H1 (cell line): ENCODE measurements at regions not wholly inside any gene's neighbourhood (a gene's known extent, or its start where the extent isn't known, plus 50 kb on each side); places are given as distances from the start of the nearest gene placed in this dataset.

Experiments used
- CTCF ChIA-PET: fragments of 300-600 bp; sonication (Branson Sonifier 250); formaldehyde crosslinking; loops from one replicate; lab custom pipeline; 2021; ENCODE audit not compliant: partially characterized antibody; lab: Charles Lee
- POLR2A ChIA-PET: fragments of 300-600 bp; sonication (Branson Sonifier 250); formaldehyde crosslinking; loops from one replicate; lab custom pipeline; 2021; ENCODE audit warnings: inconsistent platforms; ENCODE audit not compliant: partially characterized antibody; lab: Charles Lee
- DNase-seq, 2 experiments: peaks; one replicate each; pipeline versions ENCODE4 v3.0.0 to v3.0.0-alpha.2; 2010 to 2022; ENCODE audit warnings: low spot score in 2 of 2, low read depth in 1 of 2, mixed read lengths in 1 of 2
- FAIRE-seq: peaks from 2 replicates; lab custom pipeline; 2011; peaks lifted over from hg19 to GRCh38; lab: Jason Lieb, UNC
- H2AFZ ChIP-seq: 2 replicates; pipeline ENCODE4 v1.8.1; 2012; ENCODE audit warnings: low read length, inconsistent platforms
- H2AK5ac ChIP-seq: 2 replicates; pipeline ENCODE4 v1.6.1; 2013; ENCODE audit warnings: low read depth, low read length
- H2BK120ac ChIP-seq: replicated peaks from 2 replicates; pipeline ENCODE3; 2013; ENCODE audit warnings: low read depth, low read length, inconsistent platforms
- H2BK12ac ChIP-seq: 2 replicates; pipeline ENCODE4 v1.6.1; 2013; ENCODE audit warnings: low read depth, low read length
- H2BK15ac ChIP-seq: 2 replicates; pipeline ENCODE4 v1.6.1; 2013; ENCODE audit warnings: low read length
- H2BK20ac ChIP-seq: 2 replicates; pipeline ENCODE4 v1.6.1; 2013; ENCODE audit warnings: low read length
- H2BK5ac ChIP-seq: 2 replicates; pipeline ENCODE4 v1.6.1; 2013; ENCODE audit warnings: low read depth, low read length
- H3K14ac ChIP-seq: 2 replicates; pipeline ENCODE4 v1.6.1; 2013; ENCODE audit warnings: inconsistent platforms; ENCODE audit not compliant: insufficient read length
- H3K18ac ChIP-seq: 2 replicates; pipeline ENCODE4 v1.6.1; 2013; ENCODE audit warnings: low read length; ENCODE audit errors: extremely low read depth
- H3K23ac ChIP-seq: 2 replicates; pipeline ENCODE4 v1.6.1; 2013; ENCODE audit warnings: inconsistent platforms; ENCODE audit not compliant: insufficient read length
- H3K23me2 ChIP-seq: 2 replicates; pipeline ENCODE4 v1.6.1; 2013; ENCODE audit warnings: low read depth, low read length
- H3K27ac ChIP-seq: 2 replicates; pipeline ENCODE4 v1.6.1; 2011; ENCODE audit warnings: low read depth, low read length, inconsistent platforms
- H3K27me3 ChIP-seq, 4 experiments: replicated peaks in 1 of 4; 1 replicate in 1 of 4; 2 replicates in 3 of 4; pipeline versions ENCODE4 v1.6.1 to v1.8.1; 2011 to 2013; ENCODE audit warnings: low read length in 3 of 4, mild to moderate bottlenecking in 3 of 4, inconsistent platforms in 2 of 4, mixed read lengths in 2 of 4, moderate library complexity in 1 of 4; ENCODE audit not compliant: control insufficient read depth in 3 of 4, insufficient read depth in 3 of 4; ENCODE audit errors: extremely low read depth in 1 of 4
- H3K36me3 ChIP-seq, 4 experiments: 2 replicates each; pipeline versions ENCODE4 v1.6.1 to v1.8.1; 2011 to 2013; ENCODE audit warnings: mild to moderate bottlenecking in 4 of 4, low read length in 3 of 4, moderate library complexity in 2 of 4, control low read depth in 1 of 4, inconsistent platforms in 1 of 4; ENCODE audit not compliant: insufficient read depth in 4 of 4, control insufficient read depth in 2 of 4
- H3K4ac ChIP-seq: replicated peaks from 2 replicates; pipeline ENCODE3; 2013; ENCODE audit warnings: low read length, low read depth, mixed read lengths, inconsistent platforms; ENCODE audit not compliant: insufficient read length
- H3K4me1 ChIP-seq, 4 experiments: replicated peaks in 1 of 4; 1 replicate in 1 of 4; 2 replicates in 3 of 4; pipeline versions ENCODE4 v1.6.1 to v1.8.1; 2011 to 2013; ENCODE audit warnings: low read length in 3 of 4, inconsistent platforms in 2 of 4, mixed read lengths in 1 of 4; ENCODE audit not compliant: insufficient read depth in 4 of 4, control insufficient read depth in 3 of 4
- H3K4me2 ChIP-seq, 2 experiments: 2 replicates each; pipeline versions ENCODE4 v1.6.1 to v1.8.1; 2011 to 2013; ENCODE audit warnings: low read depth in 2 of 2, low read length in 2 of 2, control low read depth in 1 of 2, inconsistent platforms in 1 of 2, mild to moderate bottlenecking in 1 of 2; ENCODE audit not compliant: insufficient read depth in 1 of 2
- H3K4me3 ChIP-seq, 4 experiments: fragments of 200-600, 300-600 bp in 1 of 4; sonication (generic), shearing (Covaris generic), sonication (Bioruptor Twin) in 1 of 4; 2 replicates each; pipeline versions ENCODE4 v1.5.1 to v1.8.1; 2011 to 2016; ENCODE audit warnings: low read length in 4 of 4, low read depth in 3 of 4, control low read depth in 2 of 4, inconsistent platforms in 2 of 4, mild to moderate bottlenecking in 2 of 4, mixed read lengths in 1 of 4, moderate library complexity in 1 of 4; ENCODE audit not compliant: insufficient read depth in 2 of 4; ENCODE audit errors: extremely low read depth in 1 of 4
- H3K56ac ChIP-seq: replicated peaks from 2 replicates; pipeline ENCODE3; 2013; ENCODE audit warnings: low read depth, mild to moderate bottlenecking, mixed read lengths, low read length, inconsistent platforms; ENCODE audit not compliant: insufficient read length
- H3K79me1 ChIP-seq: 2 replicates; pipeline ENCODE4 v1.6.1; 2013; ENCODE audit warnings: low read depth, low read length, control low read depth
- H3K79me2 ChIP-seq, 2 experiments: 2 replicates each; pipeline versions ENCODE4 v1.6.1 to v1.8.1; 2012 to 2013; ENCODE audit warnings: low read length in 2 of 2, mild to moderate bottlenecking in 2 of 2, inconsistent platforms in 1 of 2; ENCODE audit not compliant: insufficient read depth in 2 of 2, control insufficient read depth in 1 of 2
- H3K9ac ChIP-seq, 4 experiments: replicated peaks in 1 of 4; 1 replicate in 1 of 4; 2 replicates in 3 of 4; pipeline versions ENCODE4 v1.6.1 to v1.8.1; 2011 to 2013; ENCODE audit warnings: low read depth in 3 of 4, low read length in 3 of 4, control low read depth in 2 of 4, mild to moderate bottlenecking in 2 of 4, moderate library complexity in 2 of 4, inconsistent platforms in 1 of 4; ENCODE audit errors: extremely low read depth in 1 of 4
- H3K9me3 ChIP-seq, 2 experiments: 2 replicates each; pipeline versions ENCODE4 v1.6.1 to v1.8.1; 2012 to 2013; ENCODE audit warnings: mild to moderate bottlenecking in 2 of 2, moderate library complexity in 2 of 2, control low read depth in 1 of 2, inconsistent platforms in 1 of 2, low read depth in 1 of 2, low read length in 1 of 2, mixed read lengths in 1 of 2; ENCODE audit not compliant: insufficient read depth in 2 of 2
- H4K20me1 ChIP-seq, 2 experiments: replicated peaks in 1 of 2; 2 replicates each; pipeline versions ENCODE3 to v1.8.1; 2011 to 2013; ENCODE audit warnings: inconsistent platforms in 2 of 2, low read length in 2 of 2, mild to moderate bottlenecking in 1 of 2; ENCODE audit not compliant: insufficient read depth in 2 of 2, control insufficient read depth in 1 of 2
- H4K5ac ChIP-seq: 2 replicates; pipeline ENCODE4 v1.6.1; 2013; ENCODE audit warnings: low read length, low read depth, mixed read lengths, inconsistent platforms; ENCODE audit not compliant: insufficient read length
- H4K8ac ChIP-seq: 2 replicates; pipeline ENCODE4 v1.8.0; 2013; ENCODE audit warnings: mild to moderate bottlenecking, moderate library complexity, low read length, inconsistent platforms; ENCODE audit not compliant: insufficient read depth; ENCODE audit errors: extremely low read depth
- H4K91ac ChIP-seq: replicated peaks from 2 replicates; pipeline ENCODE3; 2013; ENCODE audit warnings: low read length, mixed read lengths, inconsistent platforms; ENCODE audit not compliant: insufficient read length
- BACH1 ChIP-seq: IDR thresholded peaks from 2 replicates; pipeline ENCODE4 v1.6.1; 2012; ENCODE audit warnings: low read length, improper control_type of control experiment
- BCL11A ChIP-seq, 2 experiments: IDR thresholded peaks; one replicate each; pipeline ENCODE4 v1.6.1; 2011; ENCODE audit warnings: low read depth in 2 of 2, low read length in 2 of 2, mild to moderate bottlenecking in 2 of 2
- FOSL1 ChIP-seq: IDR thresholded peaks from 2 replicates; pipeline ENCODE4 v1.6.1; 2011; ENCODE audit warnings: mild to moderate bottlenecking, low read depth, low read length, moderate library complexity; ENCODE audit not compliant: insufficient read depth
- HDAC6 ChIP-seq: IDR thresholded peaks from one replicate; pipeline ENCODE4 v1.7.1; 2012; ENCODE audit warnings: low read depth, mild to moderate bottlenecking, inconsistent platforms, low read length, moderate library complexity
- MAFK ChIP-seq: IDR thresholded peaks from 2 replicates; pipeline ENCODE4 v1.6.1; 2012; ENCODE audit warnings: low read depth, mild to moderate bottlenecking, improper control_type of control experiment, low read length
- PHF8 ChIP-seq: fragments of 200-600 bp; sonication (generic); conservative IDR thresholded peaks from 2 replicates; pipeline ENCODE4 v1.7.1; 2012; ENCODE audit warnings: low read depth, mild to moderate bottlenecking, inconsistent platforms, low read length, moderate library complexity
- POLR2AphosphoS5 ChIP-seq: IDR thresholded peaks from 2 replicates; pipeline ENCODE4 v1.6.1; 2011; ENCODE audit warnings: low read depth, low read length
- POU5F1 ChIP-seq: IDR thresholded peaks from 2 replicates; pipeline ENCODE4 v1.6.1; 2011; ENCODE audit warnings: low read depth, mild to moderate bottlenecking, low read length, moderate library complexity
- RNF2 ChIP-seq: fragments of 200-900, 300-1000 bp; sonication (generic); IDR thresholded peaks from 2 replicates; pipeline ENCODE4 v1.7.1; 2016; ENCODE audit warnings: borderline replicate concordance, low read depth, mild to moderate bottlenecking, antibody characterized with exemption, low read length; ENCODE audit not compliant: poor library complexity, severe bottlenecking; ENCODE audit errors: missing control alignments
- RXRA ChIP-seq: IDR thresholded peaks from 2 replicates; pipeline ENCODE4 v1.6.1; 2011; ENCODE audit warnings: low read depth, mild to moderate bottlenecking, low read length, moderate library complexity; ENCODE audit not compliant: insufficient read depth
- SP2 ChIP-seq: IDR thresholded peaks from 2 replicates; pipeline ENCODE4 v1.6.1; 2012; ENCODE audit warnings: mild to moderate bottlenecking, low read length, inconsistent platforms
- SP4 ChIP-seq: IDR thresholded peaks from 2 replicates; pipeline ENCODE4 v1.6.1; 2012; ENCODE audit warnings: low read length, inconsistent platforms
- TAF7 ChIP-seq: optimal IDR thresholded peaks from 2 replicates; pipeline ENCODE3; 2011; ENCODE audit warnings: low read depth, mild to moderate bottlenecking, inconsistent platforms, low read length, moderate library complexity, borderline replicate concordance
- YY1 ChIP-seq: IDR thresholded peaks from 2 replicates; pipeline ENCODE4 v1.6.1; 2011; ENCODE audit warnings: low read depth, mild to moderate bottlenecking, low read length
- WGBS, 2 experiments: shearing (Covaris generic) in 1 of 2; methylation state at CpG; one replicate each; pipeline versions ENCODE4 v1.1.6 to v1.1.7; 2013 to 2015; ENCODE audit warnings: low lambda C conversion rate in 2 of 2, mixed read lengths in 2 of 2, inconsistent platforms in 1 of 2, low coverage in 1 of 2, missing lambda C conversion rate in 1 of 2; ENCODE audit not compliant: insufficient replicate concordance in 2 of 2, insufficient coverage in 1 of 2, insufficient read length in 1 of 2; ENCODE audit errors: extremely low coverage in 1 of 2, missing lambda C conversion rate in 1 of 2; 5-methylcytosine and 5-hydroxymethylcytosine counted together
- TF ChIP-seq, protein P1 (sequence below): IDR thresholded peaks from 2 replicates; pipeline ENCODE4 v1.6.1; 2012; ENCODE audit warnings: inconsistent platforms

DNA sequence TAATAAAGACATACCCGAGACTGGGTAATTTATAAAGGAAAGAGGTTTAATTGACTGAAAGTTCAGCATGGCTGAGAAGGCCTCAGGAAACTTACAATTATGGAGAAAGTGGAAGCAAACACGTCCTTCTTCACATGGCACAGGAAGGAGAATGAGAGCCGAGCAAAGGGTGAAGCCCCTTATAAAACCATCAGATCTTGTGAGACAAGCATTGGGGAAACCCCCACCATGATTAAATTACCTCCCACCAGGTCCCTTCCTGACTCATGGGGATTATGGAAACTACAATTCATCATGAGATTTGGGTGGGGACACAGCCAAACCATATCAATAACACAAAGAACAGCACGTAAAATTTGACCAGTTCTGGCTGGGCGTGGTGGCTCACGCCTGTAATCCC, 85.6 kb upstream of the ATF7IP start:
- H2BK15ac ChIP-seq, result no peak overlapping the region
- H3K9me3 ChIP-seq, result peaks cover 0 to 3% of the 10 kb centered on the region in 2 experiments; a peak in 1 of 4 replicates
- H2BK20ac ChIP-seq, result no peak overlapping the region
- no peak overlapping the region for H2AK5ac ChIP-seq
- H2BK12ac ChIP-seq, result no peak overlapping the region
- H3K4me2 ChIP-seq, result no peak overlapping the region
- DNase-seq (no peak), FAIRE-seq (no peak)
- no peaks in the 10 kb centered on the region for H4K20me1 ChIP-seq
- H3K18ac ChIP-seq, result no peak overlapping the region
- H3K9ac ChIP-seq, result no peak overlapping the region
- no peaks in the 10 kb centered on the region for H3K79me2 ChIP-seq
- CTCF ChIA-PET, result interaction anchor here (0.7 to 1.6 kb wide), 2 partner anchors 16 to 174 kb away, joined by 3 to 4 read pairs; no protein-coding TSS in a partner anchor
- H4K8ac ChIP-seq, result no peak overlapping the region
- no peak overlapping the region for H2BK120ac ChIP-seq
- no peak overlapping the region for H4K91ac ChIP-seq
- no peaks in the 10 kb centered on the region for H3K36me3 ChIP-seq
- no peak overlapping the region for H3K14ac ChIP-seq
- no peak overlapping the region for H3K27ac ChIP-seq
- no peak overlapping the region for H3K4ac ChIP-seq
- POLR2A ChIA-PET, result interaction anchor here (1.3 to 2.8 kb wide), 2 partner anchors 21 to 86 kb away, joined by 3 to 17 read pairs; partner anchors contain the start of gene ATF7IP
- H3K27me3 ChIP-seq, result peaks cover 22 to 47% (median 40%) of the 10 kb centered on the region in 4 experiments
- H3K23me2 ChIP-seq, result no peaks in the 10 kb centered on the region
- no peaks in the 10 kb centered on the region for H3K79me1 ChIP-seq
- no peak overlapping the region for H3K23ac ChIP-seq
- H3K56ac ChIP-seq, result no peak overlapping the region
- no peak overlapping the region for H3K4me3 ChIP-seq
- no peak overlapping the region for H2BK5ac ChIP-seq
- H3K4me1 ChIP-seq, result peaks cover 3 to 12% (median 7%) of the 10 kb centered on the region in 4 experiments; a peak in 4 of 7 replicates
- no peak overlapping the region for H2AFZ ChIP-seq
- WGBS, 2 experiments, result 94% methylated on average over 6 of the region's 6 CpGs; no CpG with 5 or more reads in 1 of the 2 experiments
- H4K5ac ChIP-seq, result no peak overlapping the region
- TF ChIP-seq RXRA, result no peak
- TF ChIP-seq BACH1, result no peak
- no peak for TF ChIP-seq MAFK
- TF ChIP-seq HDAC6, result no peak
- TF ChIP-seq POLR2AphosphoS5, result no peak
- no peak for TF ChIP-seq SP4
- no peak for TF ChIP-seq POU5F1
- TF ChIP-seq YY1, result no peak
- TF ChIP-seq TAF7, result no peak
- no peak for TF ChIP-seq BCL11A (IDR thresholded peaks at IDR 0.05; ENCODE audit: low read depth in 2 of 2, low read length in 2 of 2)
- TF ChIP-seq FOSL1, result no peak
- TF ChIP-seq PHF8, result no peak
- no peak for TF ChIP-seq SP2
- TF ChIP-seq, protein P1, sequence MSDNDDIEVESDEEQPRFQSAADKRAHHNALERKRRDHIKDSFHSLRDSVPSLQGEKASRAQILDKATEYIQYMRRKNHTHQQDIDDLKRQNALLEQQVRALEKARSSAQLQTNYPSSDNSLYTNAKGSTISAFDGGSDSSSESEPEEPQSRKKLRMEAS, result no peak
- TF ChIP-seq RNF2, result no peak
